Neural cell (in vitro differentiated cells): ENCODE measurements at regions not wholly inside any gene's neighbourhood (a gene's known extent, or its start where the extent isn't known, plus 50 kb on each side); places are given as distances from the start of the nearest gene placed in this dataset.

Experiments
- H2AFZ ChIP-seq: fragments of 200-600, 300-800 bp; sonication (generic), shearing (Covaris generic); 2 replicates; pipeline ENCODE4 v1.6.0; 2014; ENCODE audit warnings: low read depth, mild to moderate bottlenecking, antibody characterized with exemption, low read length, moderate library complexity
- H3F3A ChIP-seq: fragments of 200-600 bp; shearing (Covaris generic); 2 replicates; pipeline ENCODE4 v1.6.1; 2016; ENCODE audit warnings: mild to moderate bottlenecking, moderate library complexity, mixed read lengths, antibody characterized with exemption, low read length; ENCODE audit not compliant: insufficient read depth, poor library complexity, severe bottlenecking
- H3K27ac ChIP-seq: fragments of 200-600, 300-800 bp; sonication (generic), shearing (Covaris generic); 2 replicates; pipeline ENCODE4 v1.5.1; 2014; ENCODE audit warnings: mild to moderate bottlenecking, low read length, moderate library complexity
- H3K27me3 ChIP-seq: fragments of 300-800, 200-600 bp; sonication (generic), shearing (Covaris generic); 2 replicates; pipeline ENCODE4 v1.6.0; 2014; ENCODE audit warnings: mild to moderate bottlenecking, low read depth, low read length, moderate library complexity; ENCODE audit not compliant: insufficient read depth
- H3K36me3 ChIP-seq: fragments of 300-800, 200-600 bp; sonication (generic), shearing (Covaris generic); 2 replicates; pipeline ENCODE4 v1.5.1; 2014; ENCODE audit warnings: mild to moderate bottlenecking, antibody characterized with exemption, low read length, moderate library complexity; ENCODE audit not compliant: insufficient read depth
- H3K4me2 ChIP-seq: fragments of 300-800, 200-600 bp; sonication (generic), shearing (Covaris generic); 2 replicates; pipeline ENCODE4 v1.6.0; 2014; ENCODE audit warnings: mild to moderate bottlenecking, low read length
- H3K4me3 ChIP-seq: fragments of 300-800, 200-600 bp; sonication (generic), shearing (Covaris generic); 2 replicates; pipeline ENCODE4 v1.5.1; 2014; ENCODE audit warnings: mild to moderate bottlenecking, low read length, moderate library complexity
- H3K79me2 ChIP-seq: fragments of 200-600 bp; shearing (Covaris generic); replicated peaks from 2 replicates; pipeline ENCODE4 v1.6.0; 2014; ENCODE audit warnings: mild to moderate bottlenecking, low read length, moderate library complexity; ENCODE audit not compliant: insufficient read depth
- H3K9ac ChIP-seq: fragments of 300-800, 200-600 bp; sonication (generic), shearing (Covaris generic); 2 replicates; pipeline ENCODE4 v1.6.1; 2016; ENCODE audit warnings: mild to moderate bottlenecking, low read length, mixed read lengths
- H3K9me2 ChIP-seq: fragments of 200-600 bp; shearing (Covaris generic); 2 replicates; pipeline ENCODE4 v1.6.1; 2016; ENCODE audit warnings: mild to moderate bottlenecking, low read length, mixed read lengths; ENCODE audit not compliant: insufficient read depth
- H3K9me3 ChIP-seq: fragments of 200-600, 300-800 bp; sonication (generic), shearing (Covaris generic); 2 replicates; pipeline ENCODE4 v1.6.1; 2016; ENCODE audit warnings: mild to moderate bottlenecking, mixed run types, low read length, moderate library complexity, mixed read lengths
- H4K20me1 ChIP-seq: fragments of 200-600 bp; shearing (Covaris generic); 2 replicates; pipeline ENCODE4 v1.6.1; 2016; ENCODE audit warnings: mild to moderate bottlenecking, mixed run types; ENCODE audit not compliant: insufficient read depth
- EP300 ChIP-seq: fragments of 450-650 bp; conservative IDR thresholded peaks from 2 replicates; pipeline ENCODE4 v1.6.1; 2014; ENCODE audit warnings: antibody characterized with exemption, mild to moderate bottlenecking, moderate library complexity; ENCODE audit not compliant: poor library complexity, severe bottlenecking
- EZH2 ChIP-seq: fragments of 200-600, 300-800 bp; shearing (Covaris generic), sonication (generic); IDR thresholded peaks from 2 replicates; pipeline ENCODE4 v1.6.1; 2014; ENCODE audit warnings: antibody characterized with exemption, low read length, borderline replicate concordance, mild to moderate bottlenecking; ENCODE audit not compliant: insufficient read depth, poor library complexity, severe bottlenecking
- MXI1 ChIP-seq: fragments of 450-650 bp; conservative IDR thresholded peaks from 2 replicates; pipeline ENCODE4 v1.6.1; 2014; ENCODE audit warnings: antibody characterized with exemption, mild to moderate bottlenecking; ENCODE audit not compliant: poor library complexity, severe bottlenecking
- POLR2AphosphoS5 ChIP-seq: IDR thresholded peaks from 2 replicates; pipeline ENCODE4 v1.6.1; 2012
- RAD21 ChIP-seq: fragments of 450-650 bp; conservative IDR thresholded peaks from 2 replicates; pipeline ENCODE4 v1.6.1; 2014; ENCODE audit warnings: antibody characterized with exemption, mild to moderate bottlenecking, moderate library complexity
- SMC3 ChIP-seq: fragments of 450-650 bp; conservative IDR thresholded peaks from 2 replicates; pipeline ENCODE4 v1.6.1; 2014; ENCODE audit warnings: antibody characterized with exemption, mild to moderate bottlenecking, moderate library complexity; ENCODE audit not compliant: poor library complexity
- TAF1 ChIP-seq: IDR thresholded peaks from 2 replicates; pipeline ENCODE4 v1.6.1; 2012; ENCODE audit warnings: low read depth
- TF ChIP-seq, protein P1 (sequence below): IDR thresholded peaks from 2 replicates; pipeline ENCODE4 v1.6.1; 2012; ENCODE audit warnings: borderline replicate concordance
- TF ChIP-seq, protein P2 (sequence below): fragments of 450-650 bp; IDR thresholded peaks from 2 replicates; pipeline ENCODE4 v1.5.1; 2014; ENCODE audit warnings: antibody characterized with exemption, mild to moderate bottlenecking, moderate library complexity; ENCODE audit not compliant: poor library complexity, severe bottlenecking

DNA sequence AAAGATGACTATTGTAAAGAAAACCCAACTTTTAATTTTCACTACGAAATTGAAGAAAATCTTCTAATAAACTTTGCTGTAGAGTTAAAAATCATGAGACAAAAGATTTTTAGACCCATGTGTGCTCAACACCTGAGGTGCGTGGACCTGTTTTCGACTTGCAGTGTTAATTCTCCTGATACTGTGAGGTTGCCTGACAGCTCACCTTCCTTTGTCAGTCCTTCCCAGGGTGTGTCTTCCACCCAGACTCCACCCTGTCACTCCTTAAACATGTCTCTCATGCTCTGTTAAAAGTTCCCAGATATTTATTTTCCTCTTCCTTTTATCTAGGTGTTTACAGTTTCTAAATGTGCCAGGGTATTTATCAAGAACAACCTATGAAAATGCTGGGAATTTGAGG, 151.3 kb upstream of the NT5E start:
- TF ChIP-seq RAD21 (no peak), TAF1 (no peak), EZH2 (no peak), POLR2AphosphoS5 (no peak), SMC3 (no peak), MXI1 (no peak), EP300 (no peak)
- TF ChIP-seq, protein P1, sequence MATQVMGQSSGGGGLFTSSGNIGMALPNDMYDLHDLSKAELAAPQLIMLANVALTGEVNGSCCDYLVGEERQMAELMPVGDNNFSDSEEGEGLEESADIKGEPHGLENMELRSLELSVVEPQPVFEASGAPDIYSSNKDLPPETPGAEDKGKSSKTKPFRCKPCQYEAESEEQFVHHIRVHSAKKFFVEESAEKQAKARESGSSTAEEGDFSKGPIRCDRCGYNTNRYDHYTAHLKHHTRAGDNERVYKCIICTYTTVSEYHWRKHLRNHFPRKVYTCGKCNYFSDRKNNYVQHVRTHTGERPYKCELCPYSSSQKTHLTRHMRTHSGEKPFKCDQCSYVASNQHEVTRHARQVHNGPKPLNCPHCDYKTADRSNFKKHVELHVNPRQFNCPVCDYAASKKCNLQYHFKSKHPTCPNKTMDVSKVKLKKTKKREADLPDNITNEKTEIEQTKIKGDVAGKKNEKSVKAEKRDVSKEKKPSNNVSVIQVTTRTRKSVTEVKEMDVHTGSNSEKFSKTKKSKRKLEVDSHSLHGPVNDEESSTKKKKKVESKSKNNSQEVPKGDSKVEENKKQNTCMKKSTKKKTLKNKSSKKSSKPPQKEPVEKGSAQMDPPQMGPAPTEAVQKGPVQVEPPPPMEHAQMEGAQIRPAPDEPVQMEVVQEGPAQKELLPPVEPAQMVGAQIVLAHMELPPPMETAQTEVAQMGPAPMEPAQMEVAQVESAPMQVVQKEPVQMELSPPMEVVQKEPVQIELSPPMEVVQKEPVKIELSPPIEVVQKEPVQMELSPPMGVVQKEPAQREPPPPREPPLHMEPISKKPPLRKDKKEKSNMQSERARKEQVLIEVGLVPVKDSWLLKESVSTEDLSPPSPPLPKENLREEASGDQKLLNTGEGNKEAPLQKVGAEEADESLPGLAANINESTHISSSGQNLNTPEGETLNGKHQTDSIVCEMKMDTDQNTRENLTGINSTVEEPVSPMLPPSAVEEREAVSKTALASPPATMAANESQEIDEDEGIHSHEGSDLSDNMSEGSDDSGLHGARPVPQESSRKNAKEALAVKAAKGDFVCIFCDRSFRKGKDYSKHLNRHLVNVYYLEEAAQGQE = no peak
- TF ChIP-seq, protein P2, sequence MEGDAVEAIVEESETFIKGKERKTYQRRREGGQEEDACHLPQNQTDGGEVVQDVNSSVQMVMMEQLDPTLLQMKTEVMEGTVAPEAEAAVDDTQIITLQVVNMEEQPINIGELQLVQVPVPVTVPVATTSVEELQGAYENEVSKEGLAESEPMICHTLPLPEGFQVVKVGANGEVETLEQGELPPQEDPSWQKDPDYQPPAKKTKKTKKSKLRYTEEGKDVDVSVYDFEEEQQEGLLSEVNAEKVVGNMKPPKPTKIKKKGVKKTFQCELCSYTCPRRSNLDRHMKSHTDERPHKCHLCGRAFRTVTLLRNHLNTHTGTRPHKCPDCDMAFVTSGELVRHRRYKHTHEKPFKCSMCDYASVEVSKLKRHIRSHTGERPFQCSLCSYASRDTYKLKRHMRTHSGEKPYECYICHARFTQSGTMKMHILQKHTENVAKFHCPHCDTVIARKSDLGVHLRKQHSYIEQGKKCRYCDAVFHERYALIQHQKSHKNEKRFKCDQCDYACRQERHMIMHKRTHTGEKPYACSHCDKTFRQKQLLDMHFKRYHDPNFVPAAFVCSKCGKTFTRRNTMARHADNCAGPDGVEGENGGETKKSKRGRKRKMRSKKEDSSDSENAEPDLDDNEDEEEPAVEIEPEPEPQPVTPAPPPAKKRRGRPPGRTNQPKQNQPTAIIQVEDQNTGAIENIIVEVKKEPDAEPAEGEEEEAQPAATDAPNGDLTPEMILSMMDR = no peak
- no peak overlapping the region for H3K4me3 ChIP-seq
- H3K9me2 ChIP-seq = no peaks in the 10 kb centered on the region
- H3F3A ChIP-seq = no peaks in the 10 kb centered on the region
- no peak overlapping the region for H3K9ac ChIP-seq
- no peak overlapping the region for H3K4me2 ChIP-seq
- no peaks in the 10 kb centered on the region for H3K27me3 ChIP-seq
- H2AFZ ChIP-seq = no peak overlapping the region
- no peaks in the 10 kb centered on the region for H3K9me3 ChIP-seq
- no peaks in the 10 kb centered on the region for H3K36me3 ChIP-seq
- H3K27ac ChIP-seq = no peak overlapping the region
- no peaks in the 10 kb centered on the region for H4K20me1 ChIP-seq
- H3K79me2 ChIP-seq = no peaks in the 10 kb centered on the region

GRCh38 chr6:85291326-85291725, 158.6 kb upstream of the NT5E start:
- Histone ChIP-seq H3K9me3 (no peaks in the 10 kb centered on the region), H3K9me2 (no peaks in the 10 kb centered on the region), H3K4me2 (no peak overlapping the region), H3K27me3 (no peaks in the 10 kb centered on the region), H3K36me3 (no peaks in the 10 kb centered on the region), H3K9ac (no peak overlapping the region), H3F3A (no peaks in the 10 kb centered on the region), H3K79me2 (no peaks in the 10 kb centered on the region), H3K27ac (no peak overlapping the region), H3K4me3 (no peak overlapping the region), H4K20me1 (no peaks in the 10 kb centered on the region), H2AFZ (no peak overlapping the region)
- TF ChIP-seq, protein P1 = no peak
- TF ChIP-seq POLR2AphosphoS5 (no peak), EP300 (no peak), SMC3 (no peak), TAF1 (no peak), MXI1 (no peak), EZH2 (no peak), RAD21 (no peak)
- TF ChIP-seq, protein P2 = no peak
